PC-9 (cell line): ENCODE measurements at regions not wholly inside any gene's neighbourhood (a gene's known extent, or its start where the extent isn't known, plus 50 kb on each side); places are given as distances from the start of the nearest gene placed in this dataset.

Source experiments
- BruUV-seq: library from RNA; stranded (reverse); fragments of 400-500 nt; replicated peaks from 2 replicates; lab custom pipeline; 2021; lab: Mats Ljungman, UMichigan
- CTCF ChIA-PET: fragments of 300-600 bp; sonication (Branson Sonifier 250); formaldehyde crosslinking; loops from one replicate; lab custom pipeline; 2022; ENCODE audit warnings: antibody characterized with exemption; lab: Charles Lee
- POLR2A ChIA-PET: fragments of 300-600 bp; sonication (Branson Sonifier 250); formaldehyde crosslinking; loops from one replicate; lab custom pipeline; 2022; ENCODE audit warnings: antibody characterized with exemption; ENCODE audit not compliant: unreplicated experiment; lab: Charles Lee
- DNase-seq, 2 experiments: peaks; one replicate each; pipeline versions ENCODE4 v3.0.0 to v3.0.0-alpha.2; 2015 to 2022; ENCODE audit warnings: mixed read lengths in 1 of 2
- H2AFZ ChIP-seq: fragments of 200-600 bp; sonication (generic); 2 replicates; pipeline ENCODE4 v1.8.1; 2017; ENCODE audit warnings: antibody characterized with exemption
- H3F3A ChIP-seq: fragments of 200-600 bp; sonication (generic); 2 replicates; pipeline ENCODE4 v1.8.1; 2017; ENCODE audit warnings: antibody characterized with exemption, mild to moderate bottlenecking, low read depth; ENCODE audit not compliant: insufficient read depth
- H3K27ac ChIP-seq: fragments of 200-600 bp; sonication (generic); 2 replicates; pipeline ENCODE4 v1.6.1; 2016; ENCODE audit warnings: mixed run types
- H3K27me3 ChIP-seq: fragments of 200-600 bp; sonication (generic); 2 replicates; pipeline ENCODE4 v1.6.1; 2016; ENCODE audit warnings: low read depth, mixed run types; ENCODE audit not compliant: insufficient read depth
- H3K36me3 ChIP-seq: fragments of 200-600 bp; sonication (generic); 2 replicates; pipeline ENCODE4 v1.6.1; 2016; ENCODE audit warnings: low read depth, mixed run types
- H3K4me1 ChIP-seq: fragments of 200-600 bp; sonication (generic); replicated peaks from 2 replicates; pipeline ENCODE4 v1.6.1; 2016; ENCODE audit warnings: mixed run types; ENCODE audit not compliant: insufficient read depth
- H3K4me2 ChIP-seq: fragments of 200-600 bp; sonication (generic); 2 replicates; pipeline ENCODE4 v1.6.1; 2017; ENCODE audit warnings: mixed run types
- H3K4me3 ChIP-seq: fragments of 200-600 bp; sonication (generic); 2 replicates; pipeline ENCODE4 v1.6.1; 2016; ENCODE audit warnings: mixed run types
- H3K79me2 ChIP-seq: fragments of 200-600 bp; sonication (generic); 2 replicates; pipeline ENCODE4 v1.6.1; 2017; ENCODE audit warnings: low read depth, mixed run types
- H3K9me2 ChIP-seq: fragments of 200-600 bp; sonication (generic); 2 replicates; pipeline ENCODE4 v1.8.1; 2017; ENCODE audit warnings: mild to moderate bottlenecking; ENCODE audit not compliant: insufficient read depth
- H3K9me3 ChIP-seq: fragments of 200-600 bp; sonication (generic); 2 replicates; pipeline ENCODE4 v1.8.1; 2016; ENCODE audit warnings: low read depth; ENCODE audit not compliant: insufficient read depth
- H4K20me1 ChIP-seq: fragments of 200-600 bp; sonication (generic); 2 replicates; pipeline ENCODE4 v1.8.1; 2017; ENCODE audit not compliant: insufficient read depth
- EZH2 ChIP-seq: fragments of 200-600 bp; sonication (generic); IDR thresholded peaks from 2 replicates; pipeline ENCODE4 v1.8.0; 2017; ENCODE audit warnings: antibody characterized with exemption, low read depth
- intact Hi-C: fragments of 100-400 bp; cut with micrococcal nuclease; formaldehyde crosslinking; loops from one replicate; pipeline ENCODE4 v1.10.0; 2022; ENCODE audit not compliant: unreplicated experiment
- TF ChIP-seq, protein P1 (sequence below): fragments of 200-600 bp; sonication (generic); conservative IDR thresholded peaks from 2 replicates; pipeline ENCODE4 v1.6.1; 2017; ENCODE audit warnings: mixed run types, antibody characterized with exemption, mild to moderate bottlenecking, moderate library complexity

DNA sequence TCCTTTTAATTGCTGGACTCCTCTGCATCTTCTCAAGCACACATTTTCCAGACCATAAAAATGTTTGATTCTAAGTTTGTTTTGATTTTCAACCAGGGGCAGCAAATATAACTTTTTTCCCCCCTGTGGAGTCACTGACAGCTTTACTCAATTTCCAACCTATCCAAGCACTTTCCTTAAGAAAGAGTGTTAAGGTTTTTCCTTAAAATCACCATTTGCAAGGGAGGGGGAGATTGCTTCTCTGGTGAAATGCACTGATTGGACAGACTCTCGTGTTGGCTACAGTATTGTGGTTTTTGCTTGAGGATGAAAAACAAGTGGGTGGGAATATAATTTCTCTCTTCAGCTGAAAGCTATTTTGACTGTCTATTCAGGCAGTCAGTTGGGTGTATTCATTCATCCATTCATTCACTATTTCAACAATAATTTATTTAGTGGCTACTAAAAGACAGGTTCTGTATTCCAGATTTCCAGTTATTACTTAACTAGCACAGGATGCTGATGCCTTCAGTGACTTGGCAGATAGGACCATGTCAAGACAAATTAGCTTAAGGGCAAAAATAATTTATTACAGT is 146.3 kb downstream of the BAMBI start:
- Histone ChIP-seq H3K79me2 (no peaks in the 10 kb centered on the region), H3K4me3 (no peak overlapping the region), H3K9me3 (no peaks in the 10 kb centered on the region), H2AFZ (no peak overlapping the region), H4K20me1 (no peaks in the 10 kb centered on the region), H3K4me1 (no peaks in the 10 kb centered on the region), H3K36me3 (no peaks in the 10 kb centered on the region), H3F3A (no peaks in the 10 kb centered on the region), H3K9me2 (no peaks in the 10 kb centered on the region), H3K4me2 (no peak overlapping the region), H3K27ac (no peak overlapping the region), H3K27me3 (0 out of 2 replicates have a peak, but pooled peaks cover 3% of the 10 kb centered on the region)
- DNase-seq: no peak
- no peak for TF ChIP-seq EZH2
- TF ChIP-seq, protein P1, sequence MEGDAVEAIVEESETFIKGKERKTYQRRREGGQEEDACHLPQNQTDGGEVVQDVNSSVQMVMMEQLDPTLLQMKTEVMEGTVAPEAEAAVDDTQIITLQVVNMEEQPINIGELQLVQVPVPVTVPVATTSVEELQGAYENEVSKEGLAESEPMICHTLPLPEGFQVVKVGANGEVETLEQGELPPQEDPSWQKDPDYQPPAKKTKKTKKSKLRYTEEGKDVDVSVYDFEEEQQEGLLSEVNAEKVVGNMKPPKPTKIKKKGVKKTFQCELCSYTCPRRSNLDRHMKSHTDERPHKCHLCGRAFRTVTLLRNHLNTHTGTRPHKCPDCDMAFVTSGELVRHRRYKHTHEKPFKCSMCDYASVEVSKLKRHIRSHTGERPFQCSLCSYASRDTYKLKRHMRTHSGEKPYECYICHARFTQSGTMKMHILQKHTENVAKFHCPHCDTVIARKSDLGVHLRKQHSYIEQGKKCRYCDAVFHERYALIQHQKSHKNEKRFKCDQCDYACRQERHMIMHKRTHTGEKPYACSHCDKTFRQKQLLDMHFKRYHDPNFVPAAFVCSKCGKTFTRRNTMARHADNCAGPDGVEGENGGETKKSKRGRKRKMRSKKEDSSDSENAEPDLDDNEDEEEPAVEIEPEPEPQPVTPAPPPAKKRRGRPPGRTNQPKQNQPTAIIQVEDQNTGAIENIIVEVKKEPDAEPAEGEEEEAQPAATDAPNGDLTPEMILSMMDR: no peak
- ChIA-PET CTCF (no interaction called here), POLR2A (no interaction called here)
- intact Hi-C loops: no loop called here
- no TSS peak for BruUV-seq

DNA sequence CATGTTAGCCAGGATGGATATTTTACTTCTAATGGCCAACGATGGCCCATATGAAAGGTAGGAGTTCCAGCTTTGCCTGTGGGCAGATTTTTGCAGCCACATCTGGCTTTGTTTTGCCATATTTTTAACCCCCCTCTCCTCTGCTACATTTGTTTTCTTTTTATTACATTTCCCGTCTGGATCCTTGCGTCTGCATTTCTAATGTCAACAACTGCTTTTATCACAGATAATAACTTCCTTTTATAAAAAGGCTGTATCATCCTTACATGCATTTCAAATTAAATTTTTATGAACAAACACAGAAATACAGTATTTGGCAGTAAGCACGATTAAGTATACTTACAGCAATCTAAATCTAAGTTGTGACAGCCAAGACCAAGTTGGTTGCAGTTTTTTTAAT is 156.0 kb downstream of the BAMBI start:
- H4K20me1 ChIP-seq: no peaks in the 10 kb centered on the region
- BruUV-seq: no TSS peak
- H3K79me2 ChIP-seq: no peaks in the 10 kb centered on the region
- no peak overlapping the region for H3K27ac ChIP-seq
- H3K36me3 ChIP-seq: no peaks in the 10 kb centered on the region
- no peak overlapping the region for H3K4me2 ChIP-seq
- DNase-seq: no peak
- H3K4me1 ChIP-seq: no peaks in the 10 kb centered on the region
- H3F3A ChIP-seq: no peaks in the 10 kb centered on the region
- H3K4me3 ChIP-seq: no peak overlapping the region
- no peaks in the 10 kb centered on the region for H3K9me3 ChIP-seq
- no peaks in the 10 kb centered on the region for H3K27me3 ChIP-seq
- POLR2A ChIA-PET: no interaction called here
- CTCF ChIA-PET: no interaction called here
- intact Hi-C loops: no loop called here
- H2AFZ ChIP-seq: no peak overlapping the region
- TF ChIP-seq, protein P1: no peak
- no peak for TF ChIP-seq EZH2
- no peaks in the 10 kb centered on the region for H3K9me2 ChIP-seq

- Histone ChIP-seq H3K4me3 (no peak overlapping the region), H3K79me2 (no peaks in the 10 kb centered on the region), H3F3A (no peaks in the 10 kb centered on the region), H4K20me1 (no peaks in the 10 kb centered on the region), H3K27me3 (no peaks in the 10 kb centered on the region), H3K4me1 (no peaks in the 10 kb centered on the region), H2AFZ (no peak overlapping the region), H3K9me3 (no peaks in the 10 kb centered on the region), H3K9me2 (no peaks in the 10 kb centered on the region), H3K36me3 (no peaks in the 10 kb centered on the region), H3K4me2 (no peak overlapping the region), H3K27ac (no peak overlapping the region)
- DNase-seq: no peak
- POLR2A ChIA-PET: no interaction called here
- CTCF ChIA-PET: no interaction called here
- no TSS peak for BruUV-seq
- TF ChIP-seq EZH2: no peak
- TF ChIP-seq, protein P1: no peak
- intact Hi-C loops: no loop called here
These were observed 159.1 kb downstream of the BAMBI start for GRCh38 chr10:28836435-28836743.
